Kidney tubule cell (primary cell): ENCODE measurements at regions not wholly inside any gene's neighbourhood (a gene's known extent, or its start where the extent isn't known, plus 50 kb on each side); places are given as distances from the start of the nearest gene placed in this dataset.
"Not testable (repeated sequence)": the region's sequence is repeated elsewhere in the genome, so short reads cannot be mapped to it uniquely, and the experiment has no call there.

Experiments
- DNase-seq: peaks from one replicate; pipeline ENCODE4 v3.0.0-alpha.2; 2018; ENCODE audit warnings: low spot score

- no peak for DNase-seq
Observed at GRCh38 chrX:82528525-82528924, 979.6 kb upstream of the POU3F4 start.

GRCh38 chrX:82534086-82534597 is 973.9 kb upstream of the POU3F4 start:
- DNase-seq, result no peak

GRCh38 chrX:82537205-82537604 is 970.9 kb upstream of the POU3F4 start:
- not testable (repeated sequence) for DNase-seq

- no peak for DNase-seq
Observed at GRCh38 chrX:82541822-82542221, 966.3 kb upstream of the POU3F4 start.

GRCh38 chrX:82552201-82552600 is 955.9 kb upstream of the POU3F4 start:
- DNase-seq, result not testable (repeated sequence)

GRCh38 chrX:82556588-82556987 is 951.5 kb upstream of the POU3F4 start:
- no peak for DNase-seq

GRCh38 chrX:82585868-82586267 is 922.2 kb upstream of the POU3F4 start:
- DNase-seq, result no peak

- DNase-seq, result peak; percentile 14
Observed at GRCh38 chrX:82589410-82589809, 918.7 kb upstream of the POU3F4 start.

GRCh38 chrX:82591421-82591820 is 916.7 kb upstream of the POU3F4 start:
- DNase-seq, result no peak

GRCh38 chrX:82626978-82627377 is 881.1 kb upstream of the POU3F4 start:
- DNase-seq, result no peak

GRCh38 chrX:82627568-82627967 is 880.5 kb upstream of the POU3F4 start:
- DNase-seq, result no peak

- peak; percentile 40 for DNase-seq
Observed at GRCh38 chrX:82648062-82648461, 860.0 kb upstream of the POU3F4 start.

GRCh38 chrX:82649645-82650044 is 858.4 kb upstream of the POU3F4 start:
- DNase-seq, result no peak

GRCh38 chrX:82658492-82658891 is 849.6 kb upstream of the POU3F4 start:
- no peak for DNase-seq

GRCh38 chrX:82666355-82666754 is 841.7 kb upstream of the POU3F4 start:
- DNase-seq, result no peak

- no peak for DNase-seq
Observed at GRCh38 chrX:82675104-82675503, 833.0 kb upstream of the POU3F4 start.

GRCh38 chrX:82676386-82676785 is 831.7 kb upstream of the POU3F4 start:
- DNase-seq, result no peak

- no peak for DNase-seq
Observed at GRCh38 chrX:82677286-82677685, 830.8 kb upstream of the POU3F4 start.

GRCh38 chrX:82692991-82693390 is 815.1 kb upstream of the POU3F4 start:
- no peak for DNase-seq

- peak; percentile 53 for DNase-seq
Observed at GRCh38 chrX:82695066-82695465, 813.0 kb upstream of the POU3F4 start.

- no peak for DNase-seq
Observed at GRCh38 chrX:82703551-82703950, 804.5 kb upstream of the POU3F4 start.

- DNase-seq, result no peak
Observed at GRCh38 chrX:82711457-82711856, 796.6 kb upstream of the POU3F4 start.

GRCh38 chrX:82721891-82722290 is 786.2 kb upstream of the POU3F4 start:
- DNase-seq, result no peak

- no peak for DNase-seq
Observed at GRCh38 chrX:82723806-82724205, 784.3 kb upstream of the POU3F4 start.

- peak; percentile 94 for DNase-seq
Observed at GRCh38 chrX:82727436-82727835, 780.7 kb upstream of the POU3F4 start.
